BE2C (cell line): ENCODE measurements at regions not wholly inside any gene's neighbourhood (a gene's known extent, or its start where the extent isn't known, plus 50 kb on each side); places are given as distances from the start of the nearest gene placed in this dataset.

Experiments
- DNase-seq: peaks from one replicate; pipeline ENCODE4 v3.0.0-alpha.2; 2020
- H3K27me3 ChIP-seq: fragments of 250-450 bp; sonication (Bioruptor Pico); 2 replicates; pipeline ENCODE4 v1.5.1; 2020; ENCODE audit warnings: mild to moderate bottlenecking
- H3K36me3 ChIP-seq: fragments of 250-450 bp; sonication (Bioruptor Pico); 2 replicates; pipeline ENCODE4 v1.5.1; 2020; ENCODE audit warnings: mild to moderate bottlenecking
- H3K4me1 ChIP-seq: fragments of 250-450 bp; sonication (Bioruptor Pico); 2 replicates; pipeline ENCODE4 v1.5.1; 2020
- H3K4me3 ChIP-seq: 2 replicates; pipeline ENCODE4 v1.5.1; 2011; ENCODE audit warnings: low read depth, low read length
- H3K9me3 ChIP-seq: fragments of 250-450 bp; sonication (Bioruptor Pico); 2 replicates; pipeline ENCODE4 v1.5.1; 2020
- CTCF ChIP-seq: IDR thresholded peaks from 2 replicates; pipeline ENCODE4 v1.5.1; 2012; ENCODE audit warnings: mild to moderate bottlenecking, low read depth, low read length

- H3K36me3 ChIP-seq, result no peaks in the 10 kb centered on the region
- no peak overlapping the region for H3K4me3 ChIP-seq
- no peaks in the 10 kb centered on the region for H3K4me1 ChIP-seq
- H3K27me3 ChIP-seq, result no peaks in the 10 kb centered on the region
- DNase-seq, result no peak
- TF ChIP-seq CTCF, result no peak
- no peaks in the 10 kb centered on the region for H3K9me3 ChIP-seq
Measured at GRCh38 chr19:28171983-28172382, 1041.0 kb downstream of the UQCRFS1 start.

GRCh38 chr19:28170066-28170465 is 1042.9 kb downstream of the UQCRFS1 start:
- H3K27me3 ChIP-seq, result no peaks in the 10 kb centered on the region
- TF ChIP-seq CTCF, result no peak
- no peak for DNase-seq
- H3K36me3 ChIP-seq, result no peaks in the 10 kb centered on the region
- no peaks in the 10 kb centered on the region; the same call in 1 of the 2 replicates for H3K9me3 ChIP-seq
- no peak overlapping the region for H3K4me3 ChIP-seq
- no peaks in the 10 kb centered on the region for H3K4me1 ChIP-seq

- Histone ChIP-seq H3K4me3 (no peak overlapping the region), H3K9me3 (no peaks in the 10 kb centered on the region; the same call in 1 of the 2 replicates), H3K4me1 (no peaks in the 10 kb centered on the region), H3K36me3 (no peaks in the 10 kb centered on the region), H3K27me3 (no peaks in the 10 kb centered on the region)
- no peak for TF ChIP-seq CTCF
- no peak for DNase-seq
Measured at GRCh38 chr19:28169168-28169887, 1043.6 kb downstream of the UQCRFS1 start.

GRCh38 chr19:28168557-28168956 is 1044.4 kb downstream of the UQCRFS1 start:
- no peaks in the 10 kb centered on the region for H3K4me1 ChIP-seq
- no peaks in the 10 kb centered on the region for H3K27me3 ChIP-seq
- no peaks in the 10 kb centered on the region for H3K36me3 ChIP-seq
- H3K9me3 ChIP-seq, result no peaks in the 10 kb centered on the region; the same call in 1 of the 2 replicates
- no peak for DNase-seq
- H3K4me3 ChIP-seq, result no peak overlapping the region
- no peak for TF ChIP-seq CTCF

GRCh38 chr19:28166025-28166424 is 1046.9 kb downstream of the UQCRFS1 start:
- Histone ChIP-seq H3K27me3 (no peaks in the 10 kb centered on the region), H3K36me3 (no peaks in the 10 kb centered on the region), H3K4me1 (no peaks in the 10 kb centered on the region), H3K9me3 (no peaks in the 10 kb centered on the region; the same call in 1 of the 2 replicates), H3K4me3 (no peak overlapping the region)
- DNase-seq, result no peak
- TF ChIP-seq CTCF, result no peak

- H3K9me3 ChIP-seq, result no peaks in the 10 kb centered on the region; the same call in 1 of the 2 replicates
- DNase-seq, result no peak
- no peak for TF ChIP-seq CTCF
Measured at GRCh38 chr19:28164214-28164613, 1048.7 kb downstream of the UQCRFS1 start.

More at GRCh38 chr19:28164214-28164613, 1048.7 kb downstream of the UQCRFS1 start:
- H3K36me3 ChIP-seq, result no peaks in the 10 kb centered on the region
- no peak overlapping the region for H3K4me3 ChIP-seq
- H3K4me1 ChIP-seq, result no peaks in the 10 kb centered on the region
- no peaks in the 10 kb centered on the region for H3K27me3 ChIP-seq
